H1 (cell line): ENCODE measurements at regions not wholly inside any gene's neighbourhood (a gene's known extent, or its start where the extent isn't known, plus 50 kb on each side); places are given as distances from the start of the nearest gene placed in this dataset.

Source experiments
- ASH2L ChIP-seq: fragments of 200-600, 300-600 bp; sonication (generic); IDR thresholded peaks from one replicate; pipeline ENCODE4 v1.7.1; 2017; ENCODE audit warnings: low read length
- EZH2 ChIP-seq: fragments of 200-600 bp; sonication (generic); IDR thresholded peaks from 2 replicates; pipeline ENCODE4 v1.7.1; 2012; ENCODE audit warnings: low read depth, mild to moderate bottlenecking, moderate library complexity, low read length, inconsistent platforms; ENCODE audit not compliant: severe bottlenecking
- FOSL1 ChIP-seq: IDR thresholded peaks from 2 replicates; pipeline ENCODE4 v1.6.1; 2011; ENCODE audit warnings: mild to moderate bottlenecking, low read depth, low read length, moderate library complexity; ENCODE audit not compliant: insufficient read depth
- KDM4A ChIP-seq: IDR thresholded peaks from one replicate; pipeline ENCODE4 v1.7.1; 2012; ENCODE audit warnings: low read depth, mild to moderate bottlenecking, moderate library complexity, low read length, inconsistent platforms; ENCODE audit not compliant: severe bottlenecking
- YY1 ChIP-seq: IDR thresholded peaks from 2 replicates; pipeline ENCODE4 v1.6.1; 2011; ENCODE audit warnings: low read depth, mild to moderate bottlenecking, low read length
- TF ChIP-seq, protein P1 (sequence below): IDR thresholded peaks from 2 replicates; pipeline ENCODE4 v1.6.1; 2012; ENCODE audit warnings: low read length, inconsistent platforms

DNA sequence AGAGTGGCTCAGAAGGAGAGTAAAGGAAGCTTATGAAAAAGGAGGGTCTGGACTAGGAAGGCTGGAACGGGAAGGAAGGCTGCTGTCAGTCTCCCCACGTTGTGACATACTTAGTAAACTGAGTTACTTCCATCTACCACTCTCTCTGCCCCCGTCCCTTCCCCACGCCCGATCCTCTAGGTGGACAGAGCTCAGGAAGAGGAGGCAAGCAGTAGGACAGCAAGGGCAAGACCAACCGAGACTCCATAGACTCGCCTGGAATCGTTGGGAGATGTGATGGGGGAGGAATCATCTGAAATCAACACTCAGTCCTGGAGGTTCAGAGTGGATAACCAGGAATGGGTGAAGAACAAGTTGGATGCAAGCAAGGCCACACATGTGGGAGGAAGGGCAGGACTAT lies 240.7 kb downstream of the BUD13 start (continued):
- TF ChIP-seq KDM4A (no peak), EZH2 (no peak), FOSL1 (no peak), YY1 (no peak), ASH2L (no peak)
- TF ChIP-seq, protein P1, sequence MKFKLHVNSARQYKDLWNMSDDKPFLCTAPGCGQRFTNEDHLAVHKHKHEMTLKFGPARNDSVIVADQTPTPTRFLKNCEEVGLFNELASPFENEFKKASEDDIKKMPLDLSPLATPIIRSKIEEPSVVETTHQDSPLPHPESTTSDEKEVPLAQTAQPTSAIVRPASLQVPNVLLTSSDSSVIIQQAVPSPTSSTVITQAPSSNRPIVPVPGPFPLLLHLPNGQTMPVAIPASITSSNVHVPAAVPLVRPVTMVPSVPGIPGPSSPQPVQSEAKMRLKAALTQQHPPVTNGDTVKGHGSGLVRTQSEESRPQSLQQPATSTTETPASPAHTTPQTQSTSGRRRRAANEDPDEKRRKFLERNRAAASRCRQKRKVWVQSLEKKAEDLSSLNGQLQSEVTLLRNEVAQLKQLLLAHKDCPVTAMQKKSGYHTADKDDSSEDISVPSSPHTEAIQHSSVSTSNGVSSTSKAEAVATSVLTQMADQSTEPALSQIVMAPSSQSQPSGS: no peak
